Kidney glomerular epithelial cell (primary cell): ENCODE measurements at regions not wholly inside any gene's neighbourhood (a gene's known extent, or its start where the extent isn't known, plus 50 kb on each side); places are given as distances from the start of the nearest gene placed in this dataset.
"Not testable (repeated sequence)": the region's sequence is repeated elsewhere in the genome, so short reads cannot be mapped to it uniquely, and the experiment has no call there.

Experiments used
- DNase-seq: peaks from one replicate; lab custom pipeline; 2025; lab: John Stamatoyannopoulos, UW

- DNase-seq: not testable (repeated sequence)
These were observed 1090.0 kb downstream of the EPHA3 start for GRCh38 chr3:90197383-90197782.

- DNase-seq: not testable (repeated sequence)
These were observed 1095.5 kb downstream of the EPHA3 start for GRCh38 chr3:90202931-90203330.

GRCh38 chr3:90206482-90206881 lies 1099.1 kb downstream of the EPHA3 start:
- DNase-seq: not testable (repeated sequence)

GRCh38 chr3:90207353-90208097 lies 1100.1 kb downstream of the EPHA3 start:
- not testable (repeated sequence) for DNase-seq

- no peak for DNase-seq
These were observed 1114.5 kb downstream of the EPHA3 start for GRCh38 chr3:90221900-90222299.

- DNase-seq: no peak
These were observed 1134.1 kb downstream of the EPHA3 start for GRCh38 chr3:90241481-90241880.

GRCh38 chr3:90253131-90253530 lies 1145.7 kb downstream of the EPHA3 start:
- DNase-seq: no peak

- no peak for DNase-seq
These were observed 1154.3 kb downstream of the EPHA3 start for GRCh38 chr3:90261481-90262433.
